H1 (cell line): ENCODE measurements at regions not wholly inside any gene's neighbourhood (a gene's known extent, or its start where the extent isn't known, plus 50 kb on each side); places are given as distances from the start of the nearest gene placed in this dataset.

Experiments used
- CTCF ChIA-PET: fragments of 300-600 bp; sonication (Branson Sonifier 250); formaldehyde crosslinking; loops from one replicate; lab custom pipeline; 2021; ENCODE audit not compliant: partially characterized antibody; lab: Charles Lee
- POLR2A ChIA-PET: fragments of 300-600 bp; sonication (Branson Sonifier 250); formaldehyde crosslinking; loops from one replicate; lab custom pipeline; 2021; ENCODE audit warnings: inconsistent platforms; ENCODE audit not compliant: partially characterized antibody; lab: Charles Lee
- DNase-seq, 2 experiments: peaks; one replicate each; pipeline versions ENCODE4 v3.0.0 to v3.0.0-alpha.2; 2010 to 2022; ENCODE audit warnings: low spot score in 2 of 2, low read depth in 1 of 2, mixed read lengths in 1 of 2
- FAIRE-seq: peaks from 2 replicates; lab custom pipeline; 2011; peaks lifted over from hg19 to GRCh38; lab: Jason Lieb, UNC
- H2AFZ ChIP-seq: 2 replicates; pipeline ENCODE4 v1.8.1; 2012; ENCODE audit warnings: low read length, inconsistent platforms
- H2AK5ac ChIP-seq: 2 replicates; pipeline ENCODE4 v1.6.1; 2013; ENCODE audit warnings: low read depth, low read length
- H2BK120ac ChIP-seq: replicated peaks from 2 replicates; pipeline ENCODE3; 2013; ENCODE audit warnings: low read depth, low read length, inconsistent platforms
- H2BK12ac ChIP-seq: 2 replicates; pipeline ENCODE4 v1.6.1; 2013; ENCODE audit warnings: low read depth, low read length
- H2BK15ac ChIP-seq: 2 replicates; pipeline ENCODE4 v1.6.1; 2013; ENCODE audit warnings: low read length
- H2BK20ac ChIP-seq: 2 replicates; pipeline ENCODE4 v1.6.1; 2013; ENCODE audit warnings: low read length
- H2BK5ac ChIP-seq: 2 replicates; pipeline ENCODE4 v1.6.1; 2013; ENCODE audit warnings: low read depth, low read length
- H3K14ac ChIP-seq: 2 replicates; pipeline ENCODE4 v1.6.1; 2013; ENCODE audit warnings: inconsistent platforms; ENCODE audit not compliant: insufficient read length
- H3K18ac ChIP-seq: 2 replicates; pipeline ENCODE4 v1.6.1; 2013; ENCODE audit warnings: low read length; ENCODE audit errors: extremely low read depth
- H3K23ac ChIP-seq: 2 replicates; pipeline ENCODE4 v1.6.1; 2013; ENCODE audit warnings: inconsistent platforms; ENCODE audit not compliant: insufficient read length
- H3K23me2 ChIP-seq: 2 replicates; pipeline ENCODE4 v1.6.1; 2013; ENCODE audit warnings: low read depth, low read length
- H3K27ac ChIP-seq: 2 replicates; pipeline ENCODE4 v1.6.1; 2011; ENCODE audit warnings: low read depth, low read length, inconsistent platforms
- H3K27me3 ChIP-seq, 4 experiments: replicated peaks in 1 of 4; 1 replicate in 1 of 4; 2 replicates in 3 of 4; pipeline versions ENCODE4 v1.6.1 to v1.8.1; 2011 to 2013; ENCODE audit warnings: low read length in 3 of 4, mild to moderate bottlenecking in 3 of 4, inconsistent platforms in 2 of 4, mixed read lengths in 2 of 4, moderate library complexity in 1 of 4; ENCODE audit not compliant: control insufficient read depth in 3 of 4, insufficient read depth in 3 of 4; ENCODE audit errors: extremely low read depth in 1 of 4
- H3K36me3 ChIP-seq, 4 experiments: 2 replicates each; pipeline versions ENCODE4 v1.6.1 to v1.8.1; 2011 to 2013; ENCODE audit warnings: mild to moderate bottlenecking in 4 of 4, low read length in 3 of 4, moderate library complexity in 2 of 4, control low read depth in 1 of 4, inconsistent platforms in 1 of 4; ENCODE audit not compliant: insufficient read depth in 4 of 4, control insufficient read depth in 2 of 4
- H3K4ac ChIP-seq: replicated peaks from 2 replicates; pipeline ENCODE3; 2013; ENCODE audit warnings: low read length, low read depth, mixed read lengths, inconsistent platforms; ENCODE audit not compliant: insufficient read length
- H3K4me1 ChIP-seq, 4 experiments: replicated peaks in 1 of 4; 1 replicate in 1 of 4; 2 replicates in 3 of 4; pipeline versions ENCODE4 v1.6.1 to v1.8.1; 2011 to 2013; ENCODE audit warnings: low read length in 3 of 4, inconsistent platforms in 2 of 4, mixed read lengths in 1 of 4; ENCODE audit not compliant: insufficient read depth in 4 of 4, control insufficient read depth in 3 of 4
- H3K4me2 ChIP-seq, 2 experiments: 2 replicates each; pipeline versions ENCODE4 v1.6.1 to v1.8.1; 2011 to 2013; ENCODE audit warnings: low read depth in 2 of 2, low read length in 2 of 2, control low read depth in 1 of 2, inconsistent platforms in 1 of 2, mild to moderate bottlenecking in 1 of 2; ENCODE audit not compliant: insufficient read depth in 1 of 2
- H3K4me3 ChIP-seq, 4 experiments: fragments of 200-600, 300-600 bp in 1 of 4; sonication (generic), shearing (Covaris generic), sonication (Bioruptor Twin) in 1 of 4; 2 replicates each; pipeline versions ENCODE4 v1.5.1 to v1.8.1; 2011 to 2016; ENCODE audit warnings: low read length in 4 of 4, low read depth in 3 of 4, control low read depth in 2 of 4, inconsistent platforms in 2 of 4, mild to moderate bottlenecking in 2 of 4, mixed read lengths in 1 of 4, moderate library complexity in 1 of 4; ENCODE audit not compliant: insufficient read depth in 2 of 4; ENCODE audit errors: extremely low read depth in 1 of 4
- H3K56ac ChIP-seq: replicated peaks from 2 replicates; pipeline ENCODE3; 2013; ENCODE audit warnings: low read depth, mild to moderate bottlenecking, mixed read lengths, low read length, inconsistent platforms; ENCODE audit not compliant: insufficient read length
- H3K79me1 ChIP-seq: 2 replicates; pipeline ENCODE4 v1.6.1; 2013; ENCODE audit warnings: low read depth, low read length, control low read depth
- H3K79me2 ChIP-seq, 2 experiments: 2 replicates each; pipeline versions ENCODE4 v1.6.1 to v1.8.1; 2012 to 2013; ENCODE audit warnings: low read length in 2 of 2, mild to moderate bottlenecking in 2 of 2, inconsistent platforms in 1 of 2; ENCODE audit not compliant: insufficient read depth in 2 of 2, control insufficient read depth in 1 of 2
- H3K9ac ChIP-seq, 4 experiments: replicated peaks in 1 of 4; 1 replicate in 1 of 4; 2 replicates in 3 of 4; pipeline versions ENCODE4 v1.6.1 to v1.8.1; 2011 to 2013; ENCODE audit warnings: low read depth in 3 of 4, low read length in 3 of 4, control low read depth in 2 of 4, mild to moderate bottlenecking in 2 of 4, moderate library complexity in 2 of 4, inconsistent platforms in 1 of 4; ENCODE audit errors: extremely low read depth in 1 of 4
- H3K9me3 ChIP-seq, 2 experiments: 2 replicates each; pipeline versions ENCODE4 v1.6.1 to v1.8.1; 2012 to 2013; ENCODE audit warnings: mild to moderate bottlenecking in 2 of 2, moderate library complexity in 2 of 2, control low read depth in 1 of 2, inconsistent platforms in 1 of 2, low read depth in 1 of 2, low read length in 1 of 2, mixed read lengths in 1 of 2; ENCODE audit not compliant: insufficient read depth in 2 of 2
- H4K20me1 ChIP-seq, 2 experiments: replicated peaks in 1 of 2; 2 replicates each; pipeline versions ENCODE3 to v1.8.1; 2011 to 2013; ENCODE audit warnings: inconsistent platforms in 2 of 2, low read length in 2 of 2, mild to moderate bottlenecking in 1 of 2; ENCODE audit not compliant: insufficient read depth in 2 of 2, control insufficient read depth in 1 of 2
- H4K5ac ChIP-seq: 2 replicates; pipeline ENCODE4 v1.6.1; 2013; ENCODE audit warnings: low read length, low read depth, mixed read lengths, inconsistent platforms; ENCODE audit not compliant: insufficient read length
- H4K8ac ChIP-seq: 2 replicates; pipeline ENCODE4 v1.8.0; 2013; ENCODE audit warnings: mild to moderate bottlenecking, moderate library complexity, low read length, inconsistent platforms; ENCODE audit not compliant: insufficient read depth; ENCODE audit errors: extremely low read depth
- H4K91ac ChIP-seq: replicated peaks from 2 replicates; pipeline ENCODE3; 2013; ENCODE audit warnings: low read length, mixed read lengths, inconsistent platforms; ENCODE audit not compliant: insufficient read length
- CBX5 ChIP-seq: fragments of 300-800, 300-1000 bp; sonication (generic); IDR thresholded peaks from 2 replicates; pipeline ENCODE4 v1.7.1; 2016; ENCODE audit warnings: antibody characterized with exemption, low read length, low read depth
- CBX8 ChIP-seq: fragments of 300-800, 300-1000 bp; sonication (generic); IDR thresholded peaks from 2 replicates; pipeline ENCODE4 v1.7.1; 2016; ENCODE audit warnings: low read depth, low read length, borderline replicate concordance
- KDM4A ChIP-seq: IDR thresholded peaks from one replicate; pipeline ENCODE4 v1.7.1; 2012; ENCODE audit warnings: low read depth, mild to moderate bottlenecking, moderate library complexity, low read length, inconsistent platforms; ENCODE audit not compliant: severe bottlenecking
- WGBS, 2 experiments: shearing (Covaris generic) in 1 of 2; methylation state at CpG; one replicate each; pipeline versions ENCODE4 v1.1.6 to v1.1.7; 2013 to 2015; ENCODE audit warnings: low lambda C conversion rate in 2 of 2, mixed read lengths in 2 of 2, inconsistent platforms in 1 of 2, low coverage in 1 of 2, missing lambda C conversion rate in 1 of 2; ENCODE audit not compliant: insufficient replicate concordance in 2 of 2, insufficient coverage in 1 of 2, insufficient read length in 1 of 2; ENCODE audit errors: extremely low coverage in 1 of 2, missing lambda C conversion rate in 1 of 2; 5-methylcytosine and 5-hydroxymethylcytosine counted together

GRCh38 chr14:38038171-38038570 lies 169.5 kb upstream of the SSTR1 start:
- DNase-seq = no peak
- CTCF ChIA-PET = interaction anchor here (0.6 to 1.3 kb wide), 4 partner anchors 52 to 235 kb away, joined by 3 to 4 read pairs (median 4); no protein-coding TSS in a partner anchor
- Histone ChIP-seq H2AFZ (no peak overlapping the region), H3K14ac (no peak overlapping the region), H3K18ac (no peak overlapping the region), H3K4me1 (peaks cover 0 to 3% (median 0%) of the 10 kb centered on the region in 4 experiments; a peak in 1 of 7 replicates), H3K4me3 (no peak overlapping the region), H2BK20ac (no peak overlapping the region), H2BK15ac (no peak overlapping the region), H4K20me1 (no peaks in the 10 kb centered on the region), H3K79me2 (no peaks in the 10 kb centered on the region), H4K91ac (no peak overlapping the region), H3K27me3 (no peaks in the 10 kb centered on the region), H3K27ac (no peak overlapping the region), H4K5ac (no peak overlapping the region), H4K8ac (no peak overlapping the region), H3K23me2 (no peaks in the 10 kb centered on the region), H2BK120ac (no peak overlapping the region), H3K23ac (no peak overlapping the region), H3K79me1 (no peaks in the 10 kb centered on the region), H3K36me3 (no peaks in the 10 kb centered on the region), H3K9me3 (no peaks in the 10 kb centered on the region), H3K9ac (no peak overlapping the region), H2BK12ac (no peak overlapping the region), H3K56ac (no peak overlapping the region), H3K4ac (no peak overlapping the region), H2AK5ac (no peak overlapping the region), H3K4me2 (no peak overlapping the region), H2BK5ac (no peak overlapping the region)
- no peak for FAIRE-seq
- TF ChIP-seq CBX5 (no peak), KDM4A (no peak), CBX8 (no peak)
- WGBS, 2 experiments = 95% methylated on average over 3 of the region's 3 CpGs; no CpG with 5 or more reads in 1 of the 2 experiments
- POLR2A ChIA-PET = interaction anchor here (0.8 kb wide), 1 partner anchor 10 kb away, joined by 3 read pairs; no protein-coding TSS in a partner anchor
